ENCODE measurements at regions not wholly inside any gene's neighbourhood (a gene's known extent, or its start where the extent isn't known, plus 50 kb on each side); places are given as distances from the start of the nearest gene placed in this dataset.
"Not testable (repeated sequence)": the region's sequence is repeated elsewhere in the genome, so short reads cannot be mapped to it uniquely, and the experiment has no call there.

- Histone ChIP-seq H3K27ac (ENCODE audit: low read depth, low read length) (no peak overlapping the region), H3K4me3 (ENCODE audit: low read depth in 1 of 2, low read length in 2 of 2) (no peak overlapping the region), H3K36me3 (ENCODE audit: control insufficient read depth in 1 of 2, insufficient read depth in 2 of 2, low read length in 2 of 2) (no peaks in the 10 kb centered on the region), H3K27me3 (ENCODE audit: control insufficient read depth in 1 of 2, insufficient read depth in 2 of 2, low read length in 2 of 2) (no peaks in the 10 kb centered on the region), H3K9me3 (ENCODE audit: control insufficient read depth in 1 of 2, low read length in 2 of 2) (peaks cover 0 to 7% of the 10 kb centered on the region in 2 donors), H3K9ac (ENCODE audit: low read depth in 1 of 2, low read length in 2 of 2) (no peak overlapping the region), H3K4me1 (ENCODE audit: control insufficient read depth in 1 of 2, insufficient read depth in 2 of 2, low read length in 2 of 2) (no peaks in the 10 kb centered on the region)
These were observed 458.7 kb downstream of the ZNF536 start for GRCh38 chr19:30830875-30831274.

DNA sequence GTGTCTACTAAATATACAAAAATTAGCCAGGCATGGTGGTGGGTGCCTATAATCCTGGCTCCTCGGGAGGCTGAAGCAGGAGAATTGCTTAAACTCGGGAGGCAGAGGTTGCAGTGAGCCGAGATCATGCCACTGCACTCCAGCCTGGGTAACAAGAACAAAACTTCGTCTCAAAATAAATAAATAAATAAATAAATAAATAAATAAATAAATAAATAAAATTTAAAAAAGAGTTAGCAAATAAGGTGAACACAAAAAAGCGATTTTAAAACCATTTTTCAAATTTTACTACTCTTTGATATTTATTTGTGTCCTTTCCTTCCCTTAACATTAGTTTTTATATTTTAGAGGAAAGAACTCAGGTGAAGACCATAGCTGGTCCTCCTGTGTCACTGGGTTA is 453.3 kb downstream of the ZNF536 start:
- H3K27ac ChIP-seq (ENCODE audit: low read depth, low read length); H3K27me3 ChIP-seq (ENCODE audit: control insufficient read depth in 1 of 2, insufficient read depth in 2 of 2, low read length in 2 of 2); H3K9me3 ChIP-seq (ENCODE audit: control insufficient read depth in 1 of 2, low read length in 2 of 2); H3K36me3 ChIP-seq (ENCODE audit: control insufficient read depth in 1 of 2, insufficient read depth in 2 of 2, low read length in 2 of 2); H3K4me3 ChIP-seq (ENCODE audit: low read depth in 1 of 2, low read length in 2 of 2); H3K4me1 ChIP-seq (ENCODE audit: control insufficient read depth in 1 of 2, insufficient read depth in 2 of 2, low read length in 2 of 2); H3K9ac ChIP-seq (ENCODE audit: low read depth in 1 of 2, low read length in 2 of 2): not testable (repeated sequence)

- H3K4me3 ChIP-seq (ENCODE audit: low read depth in 1 of 2, low read length in 2 of 2): no peak overlapping the region
These were observed 452.6 kb downstream of the ZNF536 start for GRCh38 chr19:30824809-30825208.

GRCh38 chr19:30817965-30818567 is 445.9 kb downstream of the ZNF536 start:
- H3K27me3 ChIP-seq (ENCODE audit: control insufficient read depth in 1 of 2, insufficient read depth in 2 of 2, low read length in 2 of 2): no peaks in the 10 kb centered on the region
- H3K9me3 ChIP-seq (ENCODE audit: control insufficient read depth in 1 of 2, low read length in 2 of 2): no peaks in the 10 kb centered on the region
- H3K36me3 ChIP-seq (ENCODE audit: control insufficient read depth in 1 of 2, insufficient read depth in 2 of 2, low read length in 2 of 2): no peaks in the 10 kb centered on the region
- no peak overlapping the region for H3K9ac ChIP-seq (ENCODE audit: low read depth in 1 of 2, low read length in 2 of 2)
- H3K27ac ChIP-seq (ENCODE audit: low read depth, low read length): no peak overlapping the region
- no peak overlapping the region for H3K4me3 ChIP-seq (ENCODE audit: low read depth in 1 of 2, low read length in 2 of 2)
- H3K4me1 ChIP-seq (ENCODE audit: control insufficient read depth in 1 of 2, insufficient read depth in 2 of 2, low read length in 2 of 2): no peaks in the 10 kb centered on the region

More at GRCh38 chr19:30824809-30825208, 452.6 kb downstream of the ZNF536 start:
- peaks cover 0 to 7% of the 10 kb centered on the region in 2 donors for H3K9me3 ChIP-seq (ENCODE audit: control insufficient read depth in 1 of 2, low read length in 2 of 2)
- H3K27me3 ChIP-seq (ENCODE audit: control insufficient read depth in 1 of 2, insufficient read depth in 2 of 2, low read length in 2 of 2): no peaks in the 10 kb centered on the region
- H3K27ac ChIP-seq (ENCODE audit: low read depth, low read length): no peak overlapping the region
- no peaks in the 10 kb centered on the region for H3K4me1 ChIP-seq (ENCODE audit: control insufficient read depth in 1 of 2, insufficient read depth in 2 of 2, low read length in 2 of 2)
- no peaks in the 10 kb centered on the region for H3K36me3 ChIP-seq (ENCODE audit: control insufficient read depth in 1 of 2, insufficient read depth in 2 of 2, low read length in 2 of 2)
- H3K9ac ChIP-seq (ENCODE audit: low read depth in 1 of 2, low read length in 2 of 2): no peak overlapping the region

DNA sequence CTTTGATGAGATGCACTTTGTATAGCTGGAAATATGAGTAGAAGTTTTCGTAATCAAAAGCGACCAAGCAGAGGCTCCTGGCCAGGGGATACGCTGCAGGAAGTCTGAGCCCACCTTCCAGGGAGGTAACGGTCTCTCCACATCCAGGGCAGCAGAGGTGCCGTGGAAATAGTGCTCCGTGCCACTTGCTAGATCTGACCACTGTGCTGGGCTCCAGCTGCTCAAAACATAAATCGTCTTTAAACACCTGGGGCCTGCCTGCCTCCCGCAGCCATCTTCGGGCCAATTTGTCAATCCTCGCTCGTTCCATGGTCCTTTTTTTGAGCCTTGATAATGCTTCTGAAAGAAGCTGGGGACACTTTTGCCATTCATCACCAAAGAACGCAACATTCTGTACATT is 445.0 kb downstream of the ZNF536 start:
- Histone ChIP-seq H3K9me3 (ENCODE audit: control insufficient read depth in 1 of 2, low read length in 2 of 2) (no peaks in the 10 kb centered on the region), H3K27me3 (ENCODE audit: control insufficient read depth in 1 of 2, insufficient read depth in 2 of 2, low read length in 2 of 2) (no peaks in the 10 kb centered on the region), H3K4me3 (ENCODE audit: low read depth in 1 of 2, low read length in 2 of 2) (no peak overlapping the region), H3K36me3 (ENCODE audit: control insufficient read depth in 1 of 2, insufficient read depth in 2 of 2, low read length in 2 of 2) (no peaks in the 10 kb centered on the region), H3K9ac (ENCODE audit: low read depth in 1 of 2, low read length in 2 of 2) (no peak overlapping the region), H3K4me1 (ENCODE audit: control insufficient read depth in 1 of 2, insufficient read depth in 2 of 2, low read length in 2 of 2) (no peaks in the 10 kb centered on the region), H3K27ac (ENCODE audit: low read depth, low read length) (no peak overlapping the region)

DNA sequence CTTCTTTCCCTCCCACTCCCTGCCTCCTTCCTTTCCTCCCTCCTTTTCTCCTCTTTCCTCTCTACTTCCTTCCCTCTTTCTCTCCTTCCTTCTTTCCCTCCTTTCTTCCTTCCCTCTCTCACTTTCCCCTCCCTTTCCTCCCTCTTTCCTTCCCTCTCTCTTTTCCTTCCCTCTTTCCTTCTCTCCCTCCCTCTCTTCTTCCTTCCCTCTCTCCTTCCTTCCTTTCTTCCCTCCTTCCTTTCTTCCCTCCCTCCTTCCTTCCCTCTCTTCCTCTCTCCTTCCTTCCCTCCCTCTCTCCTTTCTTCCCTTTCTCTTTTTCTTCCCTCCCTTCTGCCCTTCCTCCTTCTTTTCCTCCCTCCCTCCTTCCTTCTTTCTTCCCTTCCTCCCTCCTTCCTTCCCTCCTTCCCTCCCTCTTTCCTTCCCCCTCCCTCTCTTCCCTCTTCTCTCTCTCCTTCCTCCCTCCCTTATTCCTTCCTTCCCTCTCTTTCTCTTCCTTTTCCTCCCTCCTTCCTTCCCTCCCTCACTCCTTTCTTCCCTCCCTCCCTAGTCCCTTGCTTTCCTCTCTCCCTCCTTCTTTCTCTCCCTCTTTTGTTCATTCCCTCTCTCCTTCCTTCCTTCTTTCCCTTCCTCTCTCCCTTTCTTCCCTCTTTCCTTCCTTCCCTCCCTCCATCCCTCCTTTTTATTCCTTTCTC is 443.9 kb downstream of the ZNF536 start:
- Histone ChIP-seq H3K4me3 (ENCODE audit: low read depth in 1 of 2, low read length in 2 of 2) (no peak overlapping the region), H3K9ac (ENCODE audit: low read depth in 1 of 2, low read length in 2 of 2) (no peak overlapping the region), H3K4me1 (ENCODE audit: control insufficient read depth in 1 of 2, insufficient read depth in 2 of 2, low read length in 2 of 2) (no peaks in the 10 kb centered on the region), H3K27ac (ENCODE audit: low read depth, low read length) (no peak overlapping the region), H3K27me3 (ENCODE audit: control insufficient read depth in 1 of 2, insufficient read depth in 2 of 2, low read length in 2 of 2) (no peaks in the 10 kb centered on the region), H3K9me3 (ENCODE audit: control insufficient read depth in 1 of 2, low read length in 2 of 2) (no peaks in the 10 kb centered on the region), H3K36me3 (ENCODE audit: control insufficient read depth in 1 of 2, insufficient read depth in 2 of 2, low read length in 2 of 2) (no peaks in the 10 kb centered on the region)

DNA sequence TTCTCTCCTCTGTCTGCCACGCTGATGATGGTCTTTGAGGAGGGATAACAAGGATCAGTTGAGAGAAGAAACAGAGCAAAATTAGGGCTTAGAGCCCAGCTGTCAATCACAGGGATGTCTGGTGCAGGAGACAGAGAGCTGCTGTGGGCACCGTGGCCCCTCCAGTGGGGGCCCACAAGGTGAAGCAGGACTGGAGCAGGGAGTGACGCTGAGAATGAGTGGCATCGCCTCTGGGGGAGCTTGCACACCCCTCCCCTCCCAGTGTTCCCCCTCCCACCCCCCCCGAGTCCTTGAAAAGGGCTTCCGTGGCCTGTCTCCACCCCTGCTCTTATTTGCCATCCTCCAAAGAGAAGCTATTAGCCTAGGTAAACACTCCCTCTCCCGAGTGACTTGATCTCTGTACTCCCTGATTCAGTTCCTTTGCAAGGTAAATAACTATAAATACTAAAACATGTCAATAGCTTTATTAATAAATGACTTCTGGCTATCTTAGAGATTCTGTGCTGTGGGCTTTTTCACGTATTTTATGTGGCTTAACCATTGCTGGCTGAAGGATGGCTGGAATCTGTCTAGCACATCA is 440.0 kb downstream of the ZNF536 start:
- no peak overlapping the region for H3K9ac ChIP-seq (ENCODE audit: low read depth in 1 of 2, low read length in 2 of 2)
- no peaks in the 10 kb centered on the region for H3K27me3 ChIP-seq (ENCODE audit: control insufficient read depth in 1 of 2, insufficient read depth in 2 of 2, low read length in 2 of 2)
- H3K36me3 ChIP-seq (ENCODE audit: control insufficient read depth in 1 of 2, insufficient read depth in 2 of 2, low read length in 2 of 2): no peaks in the 10 kb centered on the region
- H3K27ac ChIP-seq (ENCODE audit: low read depth, low read length): no peak overlapping the region
- H3K4me1 ChIP-seq (ENCODE audit: control insufficient read depth in 1 of 2, insufficient read depth in 2 of 2, low read length in 2 of 2): no peaks in the 10 kb centered on the region
- no peak overlapping the region for H3K4me3 ChIP-seq (ENCODE audit: low read depth in 1 of 2, low read length in 2 of 2)
- H3K9me3 ChIP-seq (ENCODE audit: control insufficient read depth in 1 of 2, low read length in 2 of 2): no peaks in the 10 kb centered on the region

GRCh38 chr19:30811397-30812098 is 439.4 kb downstream of the ZNF536 start:
- no peaks in the 10 kb centered on the region for H3K4me1 ChIP-seq (ENCODE audit: control insufficient read depth in 1 of 2, insufficient read depth in 2 of 2, low read length in 2 of 2)
- no peak overlapping the region for H3K27ac ChIP-seq (ENCODE audit: low read depth, low read length)
- no peak overlapping the region for H3K4me3 ChIP-seq (ENCODE audit: low read depth in 1 of 2, low read length in 2 of 2)
- no peaks in the 10 kb centered on the region for H3K36me3 ChIP-seq (ENCODE audit: control insufficient read depth in 1 of 2, insufficient read depth in 2 of 2, low read length in 2 of 2)
- H3K9ac ChIP-seq (ENCODE audit: low read depth in 1 of 2, low read length in 2 of 2): no peak overlapping the region
- H3K9me3 ChIP-seq (ENCODE audit: control insufficient read depth in 1 of 2, low read length in 2 of 2): no peaks in the 10 kb centered on the region
- H3K27me3 ChIP-seq (ENCODE audit: control insufficient read depth in 1 of 2, insufficient read depth in 2 of 2, low read length in 2 of 2): no peaks in the 10 kb centered on the region

- no peak overlapping the region for H3K27ac ChIP-seq (ENCODE audit: low read depth, low read length)
- no peaks in the 10 kb centered on the region for H3K27me3 ChIP-seq (ENCODE audit: control insufficient read depth in 1 of 2, insufficient read depth in 2 of 2, low read length in 2 of 2)
- no peak overlapping the region for H3K9ac ChIP-seq (ENCODE audit: low read depth in 1 of 2, low read length in 2 of 2)
- no peak overlapping the region for H3K4me3 ChIP-seq (ENCODE audit: low read depth in 1 of 2, low read length in 2 of 2)
- H3K36me3 ChIP-seq (ENCODE audit: control insufficient read depth in 1 of 2, insufficient read depth in 2 of 2, low read length in 2 of 2): no peaks in the 10 kb centered on the region
- H3K9me3 ChIP-seq (ENCODE audit: control insufficient read depth in 1 of 2, low read length in 2 of 2): no peaks in the 10 kb centered on the region
- H3K4me1 ChIP-seq (ENCODE audit: control insufficient read depth in 1 of 2, insufficient read depth in 2 of 2, low read length in 2 of 2): no peaks in the 10 kb centered on the region
These were observed 438.5 kb downstream of the ZNF536 start for GRCh38 chr19:30810726-30811125.

- Histone ChIP-seq H3K4me1 (ENCODE audit: control insufficient read depth in 1 of 2, insufficient read depth in 2 of 2, low read length in 2 of 2) (no peaks in the 10 kb centered on the region), H3K9me3 (ENCODE audit: control insufficient read depth in 1 of 2, low read length in 2 of 2) (no peaks in the 10 kb centered on the region), H3K27me3 (ENCODE audit: control insufficient read depth in 1 of 2, insufficient read depth in 2 of 2, low read length in 2 of 2) (no peaks in the 10 kb centered on the region), H3K9ac (ENCODE audit: low read depth in 1 of 2, low read length in 2 of 2) (no peak overlapping the region), H3K27ac (ENCODE audit: low read depth, low read length) (no peak overlapping the region), H3K36me3 (ENCODE audit: control insufficient read depth in 1 of 2, insufficient read depth in 2 of 2, low read length in 2 of 2) (no peaks in the 10 kb centered on the region), H3K4me3 (ENCODE audit: low read depth in 1 of 2, low read length in 2 of 2) (no peak overlapping the region)
These were observed 435.1 kb downstream of the ZNF536 start for GRCh38 chr19:30807278-30807677.
